ENCODE measurements at regions not wholly inside any gene's neighbourhood (a gene's known extent, or its start where the extent isn't known, plus 50 kb on each side); places are given as distances from the start of the nearest gene placed in this dataset.
"Not testable (repeated sequence)": the region's sequence is repeated elsewhere in the genome, so short reads cannot be mapped to it uniquely, and the experiment has no call there.

GRCh38 chr1:211890091-211890995, 59.8 kb upstream of the LPGAT1 start:
- H3K36me3 Mint-ChIP-seq; DNase-seq; H3K4me3 Mint-ChIP-seq; H3K9me3 Mint-ChIP-seq; H3K4me1 Mint-ChIP-seq (ENCODE audit: low read depth); intact Hi-C loops (cut with micrococcal nuclease); POLR2A ChIA-PET; H3K27ac Mint-ChIP-seq: not testable (repeated sequence)
- CTCF ChIA-PET, result interaction anchor here (0.6 to 1.7 kb wide), 2 partner anchors 57 to 192 kb away, joined by 3 to 6 read pairs; no protein-coding TSS in a partner anchor
- H3K27me3 Mint-ChIP-seq, result peaks cover 12% of the 10 kb centered on the region

DNA sequence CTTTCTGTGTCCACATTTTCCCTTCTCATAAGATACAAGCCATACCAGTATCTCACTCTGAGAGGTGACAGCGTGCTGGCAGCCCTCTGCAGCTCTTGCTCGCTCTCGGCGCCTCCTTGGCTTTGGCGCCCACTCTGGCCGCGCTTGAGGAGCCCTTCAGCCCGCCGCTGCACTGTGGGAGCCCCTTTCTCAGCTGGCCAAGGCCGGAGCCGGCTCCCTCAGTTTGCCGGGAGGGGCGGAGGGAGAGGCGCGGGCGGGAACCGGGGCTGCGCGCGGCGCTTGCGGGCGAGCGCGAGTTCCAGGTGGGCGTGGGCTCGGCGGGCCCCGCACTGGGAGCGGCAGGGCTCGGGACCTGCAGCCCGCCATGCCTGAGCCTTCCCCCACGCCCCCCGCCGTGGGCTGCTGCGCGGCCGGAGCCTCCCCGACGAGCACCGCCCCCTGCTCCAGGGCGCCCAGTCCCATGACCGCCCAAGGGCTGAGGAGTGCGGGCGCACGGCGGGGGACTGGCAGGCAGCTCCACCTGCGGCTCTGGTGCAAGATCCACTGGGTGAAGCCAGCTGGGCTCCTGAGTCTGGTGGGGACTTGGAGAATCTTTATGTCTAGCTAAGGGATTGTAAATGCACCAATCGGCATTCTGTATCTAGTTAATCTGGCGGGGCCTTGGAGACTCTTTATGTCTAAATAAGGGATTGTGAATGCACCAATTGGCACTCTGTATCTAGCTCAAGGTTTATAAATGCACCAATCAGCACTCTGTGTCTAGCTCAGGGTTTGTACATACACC, 58.9 kb upstream of the LPGAT1 start:
- H3K9me3 Mint-ChIP-seq; H3K4me3 Mint-ChIP-seq; H3K27ac Mint-ChIP-seq; DNase-seq; POLR2A ChIA-PET; H3K36me3 Mint-ChIP-seq; H3K4me1 Mint-ChIP-seq (ENCODE audit: low read depth): not testable (repeated sequence)
- peaks cover 19% of the 10 kb centered on the region for H3K27me3 Mint-ChIP-seq
- intact Hi-C loops (cut with micrococcal nuclease), result loop anchor here (5.0 kb wide), 1 partner anchor 57 kb away; the partner anchor contains the start of gene LPGAT1
- CTCF ChIA-PET, result interaction anchor here (1.7 kb wide), 1 partner anchor 191 kb away, joined by 6 read pairs; no protein-coding TSS in a partner anchor

DNA sequence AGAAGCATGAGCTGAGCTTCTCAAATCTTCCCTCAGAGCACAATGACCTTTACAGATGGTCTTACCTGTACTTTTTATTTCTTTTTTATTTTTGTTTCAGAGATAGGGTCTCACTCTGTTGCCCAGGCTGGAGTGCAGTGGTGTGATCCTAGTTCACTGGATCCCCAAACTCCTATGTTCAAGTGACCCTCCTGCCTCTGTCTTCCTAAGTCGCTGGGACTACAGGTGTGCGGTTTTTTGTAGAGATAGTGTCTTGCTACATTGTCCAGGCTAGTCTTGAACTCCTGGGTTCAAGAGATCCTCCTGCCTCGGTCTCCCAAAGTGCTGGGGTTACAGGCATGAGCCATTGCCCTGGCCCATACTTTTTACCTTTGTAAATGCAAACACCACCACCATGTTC, 56.0 kb upstream of the LPGAT1 start:
- Mint-ChIP-seq H3K9me3 (peaks cover 8% of the 10 kb centered on the region), H3K4me1 (ENCODE audit: low read depth) (peaks cover 17% of the 10 kb centered on the region), H3K27ac (no peak overlapping the region), H3K27me3 (peaks cover 19% of the 10 kb centered on the region), H3K36me3 (peaks cover 3% of the 10 kb centered on the region), H3K4me3 (no peak overlapping the region)
- DNase-seq, result no peak
- intact Hi-C loops (cut with micrococcal nuclease), result loop anchor here (5.0 kb wide), 1 partner anchor 54 kb away; the partner anchor contains the start of gene LPGAT1
- ChIA-PET CTCF (interaction anchor here (2.7 kb wide), 1 partner anchor 188 kb away, joined by 10 read pairs; no protein-coding TSS in a partner anchor), POLR2A (no interaction called here)

DNA sequence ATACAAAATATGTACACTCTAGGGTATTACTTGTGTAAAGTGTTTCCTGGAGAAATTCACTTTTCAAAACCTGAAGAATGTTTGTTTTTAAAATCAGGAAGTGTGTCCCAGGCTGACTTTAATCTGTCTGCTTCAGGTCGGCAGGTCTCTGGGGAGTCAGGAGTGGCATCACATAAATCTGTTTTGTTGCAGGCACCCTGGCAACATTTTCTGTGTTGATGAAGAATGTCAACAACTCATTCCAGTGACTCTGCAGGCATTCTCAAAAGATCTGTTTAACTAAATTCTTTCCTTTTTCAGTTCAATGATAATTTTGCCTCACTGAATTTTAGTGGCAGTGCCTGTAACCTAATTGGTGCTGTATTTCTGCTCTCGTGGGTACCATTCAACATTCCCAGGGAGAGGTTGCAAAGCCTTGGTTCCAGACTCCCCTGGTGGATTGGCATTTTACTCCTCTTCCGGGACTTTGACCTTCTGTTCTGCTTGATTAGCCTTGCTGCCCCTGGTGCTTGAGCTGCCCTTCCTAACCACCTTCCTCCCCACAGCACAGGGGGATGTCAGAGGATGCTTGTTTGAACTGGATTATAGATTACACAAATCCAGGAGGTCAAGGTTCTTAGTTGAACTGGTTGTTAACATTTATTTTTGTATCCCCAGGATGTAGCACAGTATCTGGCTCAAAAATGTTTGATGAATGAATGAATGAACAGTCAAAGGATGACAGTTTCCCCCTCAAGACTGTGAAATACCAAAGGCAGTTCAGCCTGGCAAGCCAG, 55.4 kb upstream of the LPGAT1 start:
- Mint-ChIP-seq H3K27me3 (peaks cover 19% of the 10 kb centered on the region), H3K36me3 (peaks cover 3% of the 10 kb centered on the region), H3K4me3 (no peak overlapping the region), H3K27ac (no peak overlapping the region), H3K9me3 (peaks cover 12% of the 10 kb centered on the region), H3K4me1 (ENCODE audit: low read depth) (peaks cover 17% of the 10 kb centered on the region)
- CTCF ChIA-PET, result interaction anchor here (2.7 kb wide), 1 partner anchor 188 kb away, joined by 10 read pairs; no protein-coding TSS in a partner anchor
- no peak for DNase-seq
- POLR2A ChIA-PET, result no interaction called here
- intact Hi-C loops (cut with micrococcal nuclease), result loop anchor here (5.0 kb wide), 1 partner anchor 54 kb away; the partner anchor contains the start of gene LPGAT1

DNA sequence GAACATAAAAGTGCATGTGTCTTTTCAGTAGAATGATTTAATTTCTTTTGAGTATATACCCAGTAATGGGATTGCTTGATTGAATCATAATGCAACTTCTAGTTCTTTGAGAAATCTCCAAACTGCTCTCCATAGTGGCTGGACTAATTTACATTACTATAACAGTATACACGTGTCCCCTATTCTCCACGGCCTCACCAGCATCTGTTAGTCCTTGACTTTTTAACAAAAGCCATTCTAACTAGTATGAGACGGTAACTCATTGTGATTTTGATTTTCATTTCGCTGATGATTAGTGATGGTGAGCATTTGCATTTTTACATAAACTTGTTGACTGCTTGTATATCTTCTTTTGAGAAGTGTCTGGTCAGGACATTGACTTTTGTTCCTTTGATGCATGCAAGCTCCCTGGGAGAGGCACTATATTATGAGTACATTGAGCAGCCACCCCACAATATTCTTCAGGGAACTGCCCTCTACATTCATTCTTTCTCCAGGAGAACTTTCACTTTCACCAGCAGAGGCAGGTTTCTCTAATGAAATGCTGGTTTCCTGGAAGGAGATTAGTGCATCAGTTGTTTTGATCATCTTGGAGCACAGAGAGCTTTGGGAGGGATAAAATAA, 51.9 kb upstream of the LPGAT1 start:
- H3K36me3 Mint-ChIP-seq, result no peaks in the 10 kb centered on the region
- ChIA-PET POLR2A (interaction anchor here (0.9 kb wide), 1 partner anchor 52 kb away, joined by 3 read pairs; no protein-coding TSS in a partner anchor), CTCF (interaction anchor here (1.1 kb wide), 1 partner anchor 183 kb away, joined by 4 read pairs; no protein-coding TSS in a partner anchor)
- intact Hi-C loops (cut with micrococcal nuclease), result no loop called here
- no peak overlapping the region for H3K27ac Mint-ChIP-seq
- no peak for DNase-seq
- no peak overlapping the region for H3K4me3 Mint-ChIP-seq
- peaks cover 11% of the 10 kb centered on the region for H3K9me3 Mint-ChIP-seq
- peaks cover 14% of the 10 kb centered on the region for H3K27me3 Mint-ChIP-seq
- H3K4me1 Mint-ChIP-seq (ENCODE audit: low read depth), result peaks cover 10% of the 10 kb centered on the region
